NCI-H82 treated with DMSO at 0.1 percent for 48 hours (cell line): ENCODE measurements at regions not wholly inside any gene's neighbourhood (a gene's known extent, or its start where the extent isn't known, plus 50 kb on each side); places are given as distances from the start of the nearest gene placed in this dataset.
"Not testable (repeated sequence)": the region's sequence is repeated elsewhere in the genome, so short reads cannot be mapped to it uniquely, and the experiment has no call there.

ENCODE experiments used
- DNase-seq: peaks from one replicate; lab custom pipeline; 2025; ENCODE audit not compliant: unreplicated experiment; lab: John Stamatoyannopoulos, UW

DNA sequence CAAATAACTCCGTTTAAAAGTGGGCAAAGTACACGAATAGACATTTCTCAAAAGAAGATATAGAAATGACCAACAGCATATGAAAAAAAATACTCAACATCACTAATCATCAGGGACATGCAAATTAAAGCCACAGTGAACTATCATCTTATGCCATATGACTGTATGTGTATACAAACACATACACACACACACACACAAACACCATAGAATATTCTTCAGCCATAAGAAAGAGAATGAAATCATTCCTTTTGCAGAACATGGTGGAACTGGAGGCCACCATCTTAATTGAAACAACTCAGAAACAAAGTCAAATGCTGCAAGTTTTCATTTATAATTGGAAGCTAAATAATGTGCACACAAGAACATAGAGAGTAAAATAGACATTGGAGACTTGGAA is 1019.4 kb downstream of the KCNMA1 start:
- DNase-seq = no peak

DNA sequence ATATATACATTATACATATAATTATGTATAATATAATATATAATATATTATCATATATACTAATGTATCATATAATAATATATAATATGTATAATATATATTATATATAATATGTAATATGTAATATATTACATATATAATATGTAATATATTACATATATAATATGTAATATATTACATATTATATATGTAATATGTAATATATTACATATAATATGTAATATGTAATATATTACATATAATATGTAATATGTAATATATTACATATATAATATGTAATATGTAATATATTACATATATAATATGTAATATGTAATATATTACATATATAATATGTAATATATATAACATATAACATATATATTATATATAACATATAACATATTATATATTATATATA is 1020.9 kb downstream of the KCNMA1 start:
- DNase-seq = not testable (repeated sequence)

DNA sequence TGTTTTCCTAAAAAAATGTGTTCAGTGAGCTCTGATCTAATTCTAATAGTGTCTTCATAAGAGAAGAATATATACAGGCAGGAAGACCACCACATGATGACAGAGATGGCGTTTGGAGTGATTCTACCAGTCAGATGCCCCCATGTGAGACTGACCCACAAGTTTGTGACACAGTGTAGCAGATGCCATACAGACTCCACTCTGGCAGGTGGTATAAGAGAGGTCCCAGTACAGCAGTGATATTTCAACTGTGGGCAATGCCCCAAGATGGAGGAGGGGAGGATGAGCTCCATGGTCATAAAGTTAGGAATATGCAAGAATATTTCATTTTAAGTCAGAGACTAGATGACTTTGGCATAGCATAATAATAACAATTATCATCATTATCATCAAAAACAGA is 1022.6 kb downstream of the KCNMA1 start:
- no peak for DNase-seq
